Sigmoid colon (tissue), 6 donors: ENCODE measurements at regions not wholly inside any gene's neighbourhood (a gene's known extent, or its start where the extent isn't known, plus 50 kb on each side); places are given as distances from the start of the nearest gene placed in this dataset.

Source experiments
- DNase-seq: peaks from one replicate; pipeline ENCODE4 v3.0.0-alpha.2; 2019
- H3K27ac ChIP-seq, 4 donors: fragments of 200-600 bp; sonication (generic); one replicate each; pipeline ENCODE4 v1.5.1; 2016 to 2019; ENCODE audit warnings: mild to moderate bottlenecking in 1 of 4
- H3K27me3 ChIP-seq, 3 donors: fragments of 200-600 bp; sonication (generic); one replicate each; pipeline ENCODE4 v1.5.1; 2019; ENCODE audit warnings: mild to moderate bottlenecking in 1 of 3
- H3K36me3 ChIP-seq, 4 donors: fragments of 200-600 bp; sonication (generic); one replicate each; pipeline ENCODE4 v1.5.1; 2016 to 2019
- H3K4me1 ChIP-seq, 4 donors: fragments of 200-600 bp; sonication (generic); one replicate each; pipeline ENCODE4 v1.5.1; 2017 to 2019
- H3K4me3 ChIP-seq, 4 donors: fragments of 200-600 bp; sonication (generic); one replicate each; pipeline ENCODE4 v1.5.1; 2017 to 2019; ENCODE audit warnings: mild to moderate bottlenecking in 2 of 4, moderate library complexity in 1 of 4
- H3K9me3 ChIP-seq, 4 donors: fragments of 200-600 bp in 3 of 4; sonication (generic) in 3 of 4; one replicate each; pipeline versions ENCODE4 v1.5.1 to v1.6.1; 2013 to 2019
- CTCF ChIP-seq, 4 experiments: fragments of 450-650 bp in 3 of 4; fragments of 200-600 bp in 1 of 4; IDR thresholded peaks; one replicate each; pipeline ENCODE4 v1.5.1; 2016 to 2019; ENCODE audit warnings: antibody characterized with exemption in 4 of 4, mild to moderate bottlenecking in 3 of 4, moderate library complexity in 2 of 4
- EP300 ChIP-seq, 4 donors: sonication (generic); formaldehyde crosslinking; IDR thresholded peaks; one replicate each; pipeline ENCODE4 v1.6.1; 2017; ENCODE audit warnings: antibody characterized with exemption in 4 of 4
- POLR2A ChIP-seq, 2 donors: fragments of 450-650 bp; IDR thresholded peaks; one replicate each; pipeline ENCODE4 v1.6.1; 2016; ENCODE audit warnings: antibody characterized with exemption in 2 of 2, mild to moderate bottlenecking in 2 of 2, moderate library complexity in 2 of 2
- POLR2AphosphoS5 ChIP-seq, 4 donors: sonication (generic); formaldehyde crosslinking; IDR thresholded peaks; one replicate each; pipeline ENCODE4 v1.6.1; 2017; ENCODE audit warnings: antibody characterized with exemption in 4 of 4
- WGBS, 2 donors: extraction: QIAGEN DNeasy Blood & Tissue Kit; methylation state at CpG; one replicate each; pipeline ENCODE4 v1.1.7; 2013; 5-methylcytosine and 5-hydroxymethylcytosine counted together
- intact Hi-C: fragments of 100-400 bp; cut with DNase I; formaldehyde crosslinking; loops from one replicate; pipeline ENCODE4 v1.15.1; 2023
- donor health status: healthy with polysubstance abuse.
- donor health status: healthy.

- TF ChIP-seq EP300 (IDR thresholded peaks at IDR 0.05) = no peak
- no peak for TF ChIP-seq POLR2AphosphoS5 (IDR thresholded peaks at IDR 0.05)
- TF ChIP-seq POLR2A (IDR thresholded peaks at IDR 0.05) = no peak
- TF ChIP-seq CTCF (IDR thresholded peaks at IDR 0.05) = no peak
- WGBS, 2 donors = 71 to 86% methylated on average over 4 of the region's 4 CpGs
- intact Hi-C loops = no loop called here
Measured at GRCh38 chr4:180525523-180526077, 1717.6 kb upstream of the TENM3 start.

GRCh38 chr4:180528003-180528402, 1715.2 kb upstream of the TENM3 start:
- Histone ChIP-seq H3K27me3 (no peaks in the 10 kb centered on the region), H3K4me3 (no peak overlapping the region), H3K27ac (no peak overlapping the region), H3K4me1 (no peaks in the 10 kb centered on the region), H3K9me3 (no peaks in the 10 kb centered on the region), H3K36me3 (no peaks in the 10 kb centered on the region)
- WGBS, 2 donors = 92 to 94% methylated on average over 9 of the region's 9 CpGs
- DNase-seq = no peak
- intact Hi-C loops = no loop called here
- no peak for TF ChIP-seq POLR2A (IDR thresholded peaks at IDR 0.05)
- no peak for TF ChIP-seq CTCF (IDR thresholded peaks at IDR 0.05)
- no peak for TF ChIP-seq EP300 (IDR thresholded peaks at IDR 0.05)
- no peak for TF ChIP-seq POLR2AphosphoS5 (IDR thresholded peaks at IDR 0.05)

More at GRCh38 chr4:180525523-180526077, 1717.6 kb upstream of the TENM3 start:
- no peaks in the 10 kb centered on the region for H3K36me3 ChIP-seq
- H3K27me3 ChIP-seq = no peaks in the 10 kb centered on the region
- H3K4me1 ChIP-seq = no peaks in the 10 kb centered on the region
- no peak for DNase-seq
- H3K4me3 ChIP-seq = no peak overlapping the region
- no peaks in the 10 kb centered on the region for H3K9me3 ChIP-seq
- H3K27ac ChIP-seq = no peak overlapping the region

- intact Hi-C loops = no loop called here
- H3K4me1 ChIP-seq = no peaks in the 10 kb centered on the region
- H3K4me3 ChIP-seq = no peak overlapping the region
- no peaks in the 10 kb centered on the region for H3K27me3 ChIP-seq
- no peak for DNase-seq
- H3K27ac ChIP-seq = no peak overlapping the region
- TF ChIP-seq POLR2AphosphoS5 (IDR thresholded peaks at IDR 0.05) (no peak), POLR2A (IDR thresholded peaks at IDR 0.05) (no peak), EP300 (IDR thresholded peaks at IDR 0.05) (no peak), CTCF (IDR thresholded peaks at IDR 0.05) (no peak)
- H3K36me3 ChIP-seq = no peaks in the 10 kb centered on the region
- H3K9me3 ChIP-seq = no peaks in the 10 kb centered on the region
Measured at GRCh38 chr4:180530787-180531186, 1712.4 kb upstream of the TENM3 start.

GRCh38 chr4:180532691-180533090, 1710.5 kb upstream of the TENM3 start:
- 76 to 81% methylated on average over 9 of the region's 9 CpGs for WGBS, 2 donors

More at GRCh38 chr4:180532691-180533090, 1710.5 kb upstream of the TENM3 start:
- H3K27ac ChIP-seq = no peak overlapping the region
- no peaks in the 10 kb centered on the region for H3K4me1 ChIP-seq
- DNase-seq = no peak
- TF ChIP-seq EP300 (IDR thresholded peaks at IDR 0.05) (no peak), POLR2AphosphoS5 (IDR thresholded peaks at IDR 0.05) (no peak), POLR2A (IDR thresholded peaks at IDR 0.05) (no peak), CTCF (IDR thresholded peaks at IDR 0.05) (no peak)
- no peaks in the 10 kb centered on the region for H3K36me3 ChIP-seq
- H3K9me3 ChIP-seq = no peaks in the 10 kb centered on the region
- no peaks in the 10 kb centered on the region for H3K27me3 ChIP-seq
- intact Hi-C loops = no loop called here
- H3K4me3 ChIP-seq = no peak overlapping the region
